Loucy (cell line): ENCODE measurements at regions not wholly inside any gene's neighbourhood (a gene's known extent, or its start where the extent isn't known, plus 50 kb on each side); places are given as distances from the start of the nearest gene placed in this dataset.

Experiments
- H2AFZ ChIP-seq: fragments of 200-600 bp; sonication (generic); 2 replicates; pipeline ENCODE4 v1.6.0; 2016; ENCODE audit warnings: antibody characterized with exemption, mild to moderate bottlenecking, low read length, moderate library complexity
- H3F3A ChIP-seq: fragments of 200-600 bp; 2 replicates; pipeline ENCODE4 v1.6.0; 2016; ENCODE audit warnings: antibody characterized with exemption, low read depth, mild to moderate bottlenecking
- H3K27me3 ChIP-seq: fragments of 200-600 bp; sonication (generic); 2 replicates; pipeline ENCODE4 v1.6.1; 2014; ENCODE audit warnings: low read length, mild to moderate bottlenecking; ENCODE audit not compliant: insufficient read depth, poor library complexity, severe bottlenecking
- H3K36me3 ChIP-seq: fragments of 200-600 bp; sonication (generic); 2 replicates; pipeline ENCODE4 v1.6.1; 2016; ENCODE audit warnings: low read length; ENCODE audit not compliant: insufficient read depth
- H3K4me1 ChIP-seq: fragments of 200-600 bp; sonication (generic); 2 replicates; pipeline ENCODE4 v1.5.1; 2014; ENCODE audit warnings: low read length, mild to moderate bottlenecking; ENCODE audit not compliant: insufficient read depth, poor library complexity, severe bottlenecking
- H3K4me2 ChIP-seq: fragments of 200-600 bp; sonication (generic); 2 replicates; pipeline ENCODE4 v1.6.0; 2014; ENCODE audit warnings: antibody characterized with exemption, low read length, low read depth, mild to moderate bottlenecking; ENCODE audit not compliant: poor library complexity, severe bottlenecking
- H3K4me3 ChIP-seq: fragments of 200-600 bp; sonication (generic); 2 replicates; pipeline ENCODE4 v1.5.1; 2014; ENCODE audit warnings: low read length, mild to moderate bottlenecking, mixed read lengths; ENCODE audit not compliant: poor library complexity, severe bottlenecking
- H3K79me2 ChIP-seq: fragments of 200-600 bp; sonication (generic); 2 replicates; pipeline ENCODE4 v1.6.1; 2014; ENCODE audit warnings: low read length; ENCODE audit not compliant: insufficient read depth
- H3K9ac ChIP-seq: fragments of 200-600 bp; sonication (generic); 2 replicates; pipeline ENCODE4 v1.6.0; 2014; ENCODE audit warnings: mild to moderate bottlenecking, low read depth, low read length, moderate library complexity; ENCODE audit not compliant: poor library complexity, severe bottlenecking
- H3K9me2 ChIP-seq: fragments of 200-600 bp; sonication (generic); replicated peaks from 2 replicates; pipeline ENCODE4 v1.6.1; 2016; ENCODE audit warnings: low read depth, low read length, mixed read lengths
- H3K9me3 ChIP-seq: fragments of 200-600 bp; sonication (generic); 2 replicates; pipeline ENCODE4 v1.6.1; 2014; ENCODE audit warnings: mild to moderate bottlenecking, antibody characterized with exemption, low read length, low read depth; ENCODE audit not compliant: insufficient read depth
- H4K20me1 ChIP-seq: fragments of 200-600 bp; sonication (generic); 2 replicates; pipeline ENCODE4 v1.6.0; 2014; ENCODE audit warnings: antibody characterized with exemption, low read length, mild to moderate bottlenecking; ENCODE audit not compliant: insufficient read depth, poor library complexity, severe bottlenecking
- EZH2phosphoT487 ChIP-seq: fragments of 200-600 bp; IDR thresholded peaks from 2 replicates; pipeline ENCODE4 v1.6.1; 2018; ENCODE audit warnings: antibody characterized with exemption, mild to moderate bottlenecking, moderate library complexity, borderline replicate concordance
- TF ChIP-seq, protein P1 (sequence below): fragments of 200-600 bp; sonication (generic); conservative IDR thresholded peaks from 2 replicates; pipeline ENCODE4 v1.5.1; 2014; ENCODE audit warnings: mild to moderate bottlenecking, antibody characterized with exemption, low read length

GRCh38 chr1:11400155-11400554, 78.8 kb upstream of the DISP3 start:
- Histone ChIP-seq H3K9me3 (no peaks in the 10 kb centered on the region), H3K4me3 (no peak overlapping the region), H3K27me3 (no peaks in the 10 kb centered on the region), H3K4me2 (no peak overlapping the region), H3K9ac (no peak overlapping the region), H3K36me3 (no peaks in the 10 kb centered on the region), H2AFZ (no peak overlapping the region), H4K20me1 (no peaks in the 10 kb centered on the region), H3F3A (no peaks in the 10 kb centered on the region), H3K4me1 (no peaks in the 10 kb centered on the region), H3K9me2 (no peaks in the 10 kb centered on the region), H3K79me2 (no peaks in the 10 kb centered on the region)
- no peak for TF ChIP-seq EZH2phosphoT487
- TF ChIP-seq, protein P1, sequence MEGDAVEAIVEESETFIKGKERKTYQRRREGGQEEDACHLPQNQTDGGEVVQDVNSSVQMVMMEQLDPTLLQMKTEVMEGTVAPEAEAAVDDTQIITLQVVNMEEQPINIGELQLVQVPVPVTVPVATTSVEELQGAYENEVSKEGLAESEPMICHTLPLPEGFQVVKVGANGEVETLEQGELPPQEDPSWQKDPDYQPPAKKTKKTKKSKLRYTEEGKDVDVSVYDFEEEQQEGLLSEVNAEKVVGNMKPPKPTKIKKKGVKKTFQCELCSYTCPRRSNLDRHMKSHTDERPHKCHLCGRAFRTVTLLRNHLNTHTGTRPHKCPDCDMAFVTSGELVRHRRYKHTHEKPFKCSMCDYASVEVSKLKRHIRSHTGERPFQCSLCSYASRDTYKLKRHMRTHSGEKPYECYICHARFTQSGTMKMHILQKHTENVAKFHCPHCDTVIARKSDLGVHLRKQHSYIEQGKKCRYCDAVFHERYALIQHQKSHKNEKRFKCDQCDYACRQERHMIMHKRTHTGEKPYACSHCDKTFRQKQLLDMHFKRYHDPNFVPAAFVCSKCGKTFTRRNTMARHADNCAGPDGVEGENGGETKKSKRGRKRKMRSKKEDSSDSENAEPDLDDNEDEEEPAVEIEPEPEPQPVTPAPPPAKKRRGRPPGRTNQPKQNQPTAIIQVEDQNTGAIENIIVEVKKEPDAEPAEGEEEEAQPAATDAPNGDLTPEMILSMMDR: no peak

DNA sequence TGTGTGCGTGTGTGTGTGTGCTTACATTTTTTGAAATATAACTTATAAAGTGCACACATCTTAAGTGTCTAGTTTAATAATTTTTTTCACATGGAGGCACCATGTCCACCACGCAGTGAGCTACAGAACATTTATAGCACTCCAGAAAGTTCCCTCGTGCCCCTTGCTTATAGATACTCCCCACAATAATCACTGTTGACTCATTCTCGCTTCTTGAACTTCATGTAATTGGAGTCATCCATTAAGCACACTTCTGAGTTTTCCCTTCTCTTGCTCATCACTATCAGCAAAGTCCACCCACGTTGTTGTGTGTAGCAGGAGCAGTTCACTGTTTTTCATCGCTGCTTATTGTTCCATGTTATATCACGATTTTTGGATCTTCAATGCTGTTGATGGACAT, 78.4 kb upstream of the DISP3 start:
- Histone ChIP-seq H3K79me2 (no peaks in the 10 kb centered on the region), H3F3A (no peaks in the 10 kb centered on the region), H3K9me3 (no peaks in the 10 kb centered on the region), H4K20me1 (no peaks in the 10 kb centered on the region), H3K36me3 (no peaks in the 10 kb centered on the region), H2AFZ (no peak overlapping the region), H3K9ac (no peak overlapping the region), H3K4me3 (no peak overlapping the region), H3K4me2 (no peak overlapping the region), H3K4me1 (no peaks in the 10 kb centered on the region), H3K9me2 (no peaks in the 10 kb centered on the region), H3K27me3 (no peaks in the 10 kb centered on the region)
- TF ChIP-seq, protein P1: no peak
- no peak for TF ChIP-seq EZH2phosphoT487

- H3K27me3 ChIP-seq: no peaks in the 10 kb centered on the region
- H4K20me1 ChIP-seq: no peaks in the 10 kb centered on the region
- no peak overlapping the region for H3K9ac ChIP-seq
- peak overlapping the region; percentile 48 for H3K4me2 ChIP-seq
- peaks cover 12% of the 10 kb centered on the region for H3F3A ChIP-seq
- H2AFZ ChIP-seq: no peak overlapping the region
- TF ChIP-seq, protein P1: no peak
- no peak for TF ChIP-seq EZH2phosphoT487
- H3K79me2 ChIP-seq: no peaks in the 10 kb centered on the region
- H3K4me1 ChIP-seq: peaks cover 19% of the 10 kb centered on the region
- H3K4me3 ChIP-seq: peak overlapping the region; percentile 19
- no peaks in the 10 kb centered on the region for H3K9me2 ChIP-seq
- H3K36me3 ChIP-seq: no peaks in the 10 kb centered on the region
- H3K9me3 ChIP-seq: peaks cover 11% of the 10 kb centered on the region
Observed at GRCh38 chr1:11406845-11407244, 72.1 kb upstream of the DISP3 start.
